C4-2B (cell line): ENCODE measurements at regions not wholly inside any gene's neighbourhood (a gene's known extent, or its start where the extent isn't known, plus 50 kb on each side); places are given as distances from the start of the nearest gene placed in this dataset.
"Not testable (repeated sequence)": the region's sequence is repeated elsewhere in the genome, so short reads cannot be mapped to it uniquely, and the experiment has no call there.

Experiments used
- H3K27ac ChIP-seq: fragments of 450-650 bp; 2 replicates; pipeline ENCODE4 v1.5.1; 2017
- ZFX ChIP-seq: fragments of 450-650 bp; IDR thresholded peaks from 2 replicates; pipeline ENCODE4 v1.6.1; 2017
- TF ChIP-seq, protein P1 (sequence below): fragments of 450-650 bp; conservative IDR thresholded peaks from 2 replicates; pipeline ENCODE4 v1.5.1; 2017; ENCODE audit warnings: mild to moderate bottlenecking

DNA sequence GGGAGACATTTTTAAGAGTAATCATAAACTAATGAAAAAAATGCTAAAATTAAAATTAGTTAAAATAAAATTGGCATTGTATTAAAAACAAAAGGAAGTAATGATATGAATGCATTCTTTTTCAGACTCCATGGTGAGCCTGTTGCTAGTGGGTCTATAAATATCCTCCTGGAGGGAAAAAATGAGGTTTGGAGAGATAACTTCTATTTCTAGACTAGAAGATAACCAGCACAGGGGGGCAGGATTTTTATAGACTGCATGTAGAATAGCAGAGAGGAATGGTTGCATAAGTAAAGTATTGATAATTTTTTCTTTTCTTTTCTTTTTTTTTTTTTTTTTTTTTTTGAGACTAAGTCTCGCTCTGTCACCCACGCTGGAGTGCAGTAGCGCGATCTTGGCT, 835.8 kb upstream of the VRK2 start:
- H3K27ac ChIP-seq: no peak overlapping the region
- TF ChIP-seq, protein P1, sequence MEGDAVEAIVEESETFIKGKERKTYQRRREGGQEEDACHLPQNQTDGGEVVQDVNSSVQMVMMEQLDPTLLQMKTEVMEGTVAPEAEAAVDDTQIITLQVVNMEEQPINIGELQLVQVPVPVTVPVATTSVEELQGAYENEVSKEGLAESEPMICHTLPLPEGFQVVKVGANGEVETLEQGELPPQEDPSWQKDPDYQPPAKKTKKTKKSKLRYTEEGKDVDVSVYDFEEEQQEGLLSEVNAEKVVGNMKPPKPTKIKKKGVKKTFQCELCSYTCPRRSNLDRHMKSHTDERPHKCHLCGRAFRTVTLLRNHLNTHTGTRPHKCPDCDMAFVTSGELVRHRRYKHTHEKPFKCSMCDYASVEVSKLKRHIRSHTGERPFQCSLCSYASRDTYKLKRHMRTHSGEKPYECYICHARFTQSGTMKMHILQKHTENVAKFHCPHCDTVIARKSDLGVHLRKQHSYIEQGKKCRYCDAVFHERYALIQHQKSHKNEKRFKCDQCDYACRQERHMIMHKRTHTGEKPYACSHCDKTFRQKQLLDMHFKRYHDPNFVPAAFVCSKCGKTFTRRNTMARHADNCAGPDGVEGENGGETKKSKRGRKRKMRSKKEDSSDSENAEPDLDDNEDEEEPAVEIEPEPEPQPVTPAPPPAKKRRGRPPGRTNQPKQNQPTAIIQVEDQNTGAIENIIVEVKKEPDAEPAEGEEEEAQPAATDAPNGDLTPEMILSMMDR: no peak
- TF ChIP-seq ZFX: no peak

DNA sequence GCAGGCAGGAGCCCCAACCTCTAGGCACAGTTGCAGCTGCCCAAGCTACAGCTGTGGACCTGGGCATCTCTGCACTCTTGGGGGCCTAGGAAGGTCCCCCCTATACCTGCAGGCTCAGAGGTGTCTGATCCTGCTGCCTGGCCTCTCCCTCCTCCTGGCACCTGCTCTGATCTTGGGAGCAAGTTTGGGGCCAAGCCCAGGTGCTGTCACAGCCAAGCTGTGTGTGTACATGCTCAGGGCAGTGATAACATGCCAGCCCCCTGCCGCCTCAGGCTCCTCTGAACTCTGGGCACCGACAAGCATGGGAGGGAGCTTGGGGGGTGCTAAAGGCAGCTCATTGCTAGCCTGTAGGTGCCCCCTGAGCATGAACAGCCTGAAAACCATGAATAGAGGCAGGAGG, 829.6 kb upstream of the VRK2 start:
- TF ChIP-seq ZFX: no peak
- TF ChIP-seq, protein P1: no peak
- H3K27ac ChIP-seq: no peak overlapping the region

- TF ChIP-seq ZFX: no peak
- TF ChIP-seq, protein P1: no peak
- no peak overlapping the region for H3K27ac ChIP-seq
Observed at GRCh38 chr2:57218206-57218605, 828.4 kb upstream of the VRK2 start.

DNA sequence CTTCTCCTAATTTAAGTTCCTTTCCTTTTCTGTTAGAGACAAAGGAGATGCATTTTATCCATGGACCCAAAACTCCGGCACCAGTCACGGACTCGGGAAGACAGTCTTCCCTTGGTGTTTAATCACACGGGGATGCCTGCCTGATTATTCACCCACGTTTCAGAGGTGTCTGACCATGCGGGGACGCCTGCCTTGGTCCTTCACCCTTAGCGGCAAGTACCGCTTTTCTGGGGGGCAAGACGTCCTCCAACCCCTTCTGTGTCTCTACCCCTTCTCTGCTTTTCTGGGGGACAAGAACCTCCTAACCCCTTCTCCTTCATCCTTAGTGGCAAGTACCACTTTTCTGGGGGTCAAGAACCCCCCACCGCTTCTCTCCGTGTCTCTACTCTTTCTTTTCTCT, 816.9 kb upstream of the VRK2 start:
- not testable (repeated sequence) for H3K27ac ChIP-seq

- H3K27ac ChIP-seq: not testable (repeated sequence)
Observed at GRCh38 chr2:57232341-57232740, 814.3 kb upstream of the VRK2 start.

DNA sequence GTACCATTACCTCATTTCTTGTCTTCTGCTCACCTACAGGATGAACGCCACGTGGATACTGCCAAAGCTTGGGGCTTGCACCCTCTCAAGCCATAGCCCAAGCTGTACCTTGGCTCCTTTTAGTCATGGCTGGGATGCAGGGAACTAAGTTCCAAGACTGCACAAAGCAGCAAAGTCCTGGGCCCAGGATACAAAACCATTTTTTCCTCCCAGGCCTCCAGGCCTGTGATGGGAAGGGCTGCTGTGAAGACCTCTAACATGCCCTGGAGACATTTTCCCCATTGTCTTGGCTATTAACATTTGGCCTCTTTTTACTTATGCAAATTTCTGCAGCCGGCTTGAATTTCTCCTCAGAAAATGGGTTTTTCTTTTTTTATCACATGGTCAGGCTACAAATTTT, 795.1 kb upstream of the VRK2 start:
- not testable (repeated sequence) for H3K27ac ChIP-seq

DNA sequence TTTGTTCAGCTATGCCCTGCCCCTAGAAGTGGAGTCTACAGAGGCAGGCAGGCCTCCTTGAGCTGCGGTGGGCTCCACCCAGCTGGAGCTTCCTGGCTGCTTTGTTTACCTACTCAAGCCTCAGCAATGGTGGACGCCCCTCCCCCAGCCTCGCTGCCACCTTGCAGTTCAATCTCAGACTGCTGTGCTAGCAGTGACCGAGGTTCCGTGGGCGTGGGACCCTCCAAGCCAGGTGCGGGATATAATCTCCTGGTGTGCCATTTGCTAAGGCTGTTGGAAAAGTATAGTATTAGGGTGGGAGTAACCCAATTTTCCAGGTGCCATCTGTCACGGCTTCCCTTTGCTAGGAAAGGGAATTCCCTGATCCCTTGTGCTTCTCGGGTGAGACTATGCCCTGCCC, 770.2 kb upstream of the VRK2 start:
- H3K27ac ChIP-seq: not testable (repeated sequence)

GRCh38 chr2:57278451-57278850, 768.2 kb upstream of the VRK2 start:
- H3K27ac ChIP-seq: no peak overlapping the region
- TF ChIP-seq, protein P1: no peak
- TF ChIP-seq ZFX: no peak

- no peak overlapping the region for H3K27ac ChIP-seq
- TF ChIP-seq, protein P1: no peak
- no peak for TF ChIP-seq ZFX
Observed at GRCh38 chr2:57291209-57291608, 755.4 kb upstream of the VRK2 start.

- TF ChIP-seq, protein P1: no peak
- no peak for TF ChIP-seq ZFX
- no peak overlapping the region for H3K27ac ChIP-seq
Observed at GRCh38 chr2:57296795-57297517, 749.6 kb upstream of the VRK2 start.
